Glutamatergic neuron (in vitro differentiated cells): ENCODE measurements at regions not wholly inside any gene's neighbourhood (a gene's known extent, or its start where the extent isn't known, plus 50 kb on each side); places are given as distances from the start of the nearest gene placed in this dataset.

Source experiments
- DNase-seq: peaks from one replicate; pipeline ENCODE4 v3.0.0; 2022
- H3K27ac Mint-ChIP-seq: one replicate; pipeline ENCODE4 v1.8.0; 2020; ENCODE audit warnings: mild to moderate bottlenecking, mixed read lengths, inconsistent platforms; ENCODE audit not compliant: unreplicated experiment
- H3K27me3 Mint-ChIP-seq: one replicate; pipeline ENCODE4 v1.8.0; 2020; ENCODE audit warnings: mild to moderate bottlenecking, moderate library complexity, mixed read lengths, inconsistent platforms; ENCODE audit not compliant: unreplicated experiment
- H3K36me3 Mint-ChIP-seq: one replicate; pipeline ENCODE4 v1.8.0; 2020; ENCODE audit warnings: mild to moderate bottlenecking, mixed read lengths, inconsistent platforms; ENCODE audit not compliant: unreplicated experiment
- H3K4me1 Mint-ChIP-seq: one replicate; pipeline ENCODE4 v1.8.0; 2020; ENCODE audit warnings: mild to moderate bottlenecking, low read depth, mixed read lengths, inconsistent platforms; ENCODE audit not compliant: unreplicated experiment
- H3K4me3 Mint-ChIP-seq: one replicate; pipeline ENCODE4 v1.8.0; 2020; ENCODE audit warnings: mild to moderate bottlenecking, mixed read lengths, inconsistent platforms; ENCODE audit not compliant: unreplicated experiment
- H3K9me3 Mint-ChIP-seq: one replicate; pipeline ENCODE4 v1.8.0; 2020; ENCODE audit warnings: mild to moderate bottlenecking, moderate library complexity, mixed read lengths, inconsistent platforms; ENCODE audit not compliant: unreplicated experiment
- TF ChIP-seq, protein P1 (sequence below): fragments of 200-600 bp; sonication (generic); IDR thresholded peaks from one replicate; pipeline ENCODE4 v1.5.0; 2021; ENCODE audit not compliant: partially characterized antibody, unreplicated experiment

DNA sequence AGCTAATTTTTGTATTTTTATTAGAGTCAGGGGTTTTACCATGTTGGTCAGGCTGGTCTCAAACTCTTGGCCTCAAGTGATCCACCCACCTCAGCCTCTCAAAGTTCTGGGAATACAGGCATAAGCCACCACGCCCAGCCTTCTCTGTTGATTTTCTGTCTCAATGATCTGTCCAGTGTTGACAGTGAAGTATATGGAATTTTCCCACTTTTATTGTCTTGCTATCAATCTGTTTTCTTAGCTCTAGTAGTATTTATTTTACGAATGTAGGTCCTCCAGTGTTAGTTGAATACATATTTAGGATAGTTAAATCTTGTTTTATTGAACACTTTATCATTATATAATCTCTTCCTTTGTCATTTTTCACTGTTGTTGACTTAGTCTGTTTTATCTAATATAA is 1603.9 kb downstream of the ADGRL3 start:
- no peak overlapping the region for H3K4me3 Mint-ChIP-seq
- no peak overlapping the region for H3K27ac Mint-ChIP-seq
- no peak for DNase-seq
- no peaks in the 10 kb centered on the region for H3K27me3 Mint-ChIP-seq
- TF ChIP-seq, protein P1, sequence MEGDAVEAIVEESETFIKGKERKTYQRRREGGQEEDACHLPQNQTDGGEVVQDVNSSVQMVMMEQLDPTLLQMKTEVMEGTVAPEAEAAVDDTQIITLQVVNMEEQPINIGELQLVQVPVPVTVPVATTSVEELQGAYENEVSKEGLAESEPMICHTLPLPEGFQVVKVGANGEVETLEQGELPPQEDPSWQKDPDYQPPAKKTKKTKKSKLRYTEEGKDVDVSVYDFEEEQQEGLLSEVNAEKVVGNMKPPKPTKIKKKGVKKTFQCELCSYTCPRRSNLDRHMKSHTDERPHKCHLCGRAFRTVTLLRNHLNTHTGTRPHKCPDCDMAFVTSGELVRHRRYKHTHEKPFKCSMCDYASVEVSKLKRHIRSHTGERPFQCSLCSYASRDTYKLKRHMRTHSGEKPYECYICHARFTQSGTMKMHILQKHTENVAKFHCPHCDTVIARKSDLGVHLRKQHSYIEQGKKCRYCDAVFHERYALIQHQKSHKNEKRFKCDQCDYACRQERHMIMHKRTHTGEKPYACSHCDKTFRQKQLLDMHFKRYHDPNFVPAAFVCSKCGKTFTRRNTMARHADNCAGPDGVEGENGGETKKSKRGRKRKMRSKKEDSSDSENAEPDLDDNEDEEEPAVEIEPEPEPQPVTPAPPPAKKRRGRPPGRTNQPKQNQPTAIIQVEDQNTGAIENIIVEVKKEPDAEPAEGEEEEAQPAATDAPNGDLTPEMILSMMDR = no peak
- H3K4me1 Mint-ChIP-seq = no peaks in the 10 kb centered on the region
- no peaks in the 10 kb centered on the region for H3K36me3 Mint-ChIP-seq
- H3K9me3 Mint-ChIP-seq = no peaks in the 10 kb centered on the region

DNA sequence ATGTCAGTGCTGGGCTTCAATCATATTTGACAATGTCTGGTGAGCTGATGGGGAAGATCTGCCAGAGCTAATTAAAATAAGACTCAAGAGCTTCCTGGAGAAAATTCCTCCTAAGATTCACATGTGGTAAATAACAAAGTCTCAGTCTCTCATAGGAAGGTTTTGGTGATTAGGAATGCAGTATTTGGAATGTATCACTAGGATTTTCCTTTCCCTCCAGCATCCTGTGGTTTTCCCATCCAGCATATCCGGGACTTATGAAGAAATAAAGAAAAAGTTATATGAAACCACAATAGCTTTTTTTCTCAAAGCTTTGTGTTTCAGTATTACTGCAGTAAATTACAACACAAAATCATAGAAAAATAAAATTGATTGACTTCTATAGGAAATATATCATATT is 1597.1 kb downstream of the ADGRL3 start:
- no peak overlapping the region for H3K4me3 Mint-ChIP-seq
- no peaks in the 10 kb centered on the region for H3K4me1 Mint-ChIP-seq
- H3K9me3 Mint-ChIP-seq = no peaks in the 10 kb centered on the region
- no peaks in the 10 kb centered on the region for H3K36me3 Mint-ChIP-seq
- DNase-seq = no peak
- H3K27ac Mint-ChIP-seq = no peak overlapping the region
- H3K27me3 Mint-ChIP-seq = no peaks in the 10 kb centered on the region
- TF ChIP-seq, protein P1 = no peak

DNA sequence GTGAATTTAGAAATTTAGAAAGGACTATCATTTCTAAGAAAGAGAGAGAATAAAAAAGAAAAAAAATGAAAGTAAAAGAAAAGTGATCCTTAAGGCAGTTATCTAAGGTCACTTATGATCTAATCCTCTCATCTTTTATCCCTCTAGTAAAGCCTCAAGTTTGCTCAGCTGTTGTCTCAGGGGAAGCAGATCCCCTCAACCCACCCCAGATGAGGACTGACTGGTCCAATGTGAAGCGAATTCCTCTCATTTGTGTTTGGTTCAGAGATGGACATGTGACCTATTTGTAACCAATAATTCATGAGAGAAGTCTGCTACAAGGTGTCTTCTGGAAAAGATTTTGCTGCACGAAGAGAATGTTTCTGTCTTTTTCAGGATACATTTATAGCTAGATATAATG is 1591.3 kb downstream of the ADGRL3 start:
- TF ChIP-seq, protein P1 = no peak
- no peaks in the 10 kb centered on the region for H3K4me1 Mint-ChIP-seq
- H3K36me3 Mint-ChIP-seq = no peaks in the 10 kb centered on the region
- DNase-seq = no peak
- no peak overlapping the region for H3K4me3 Mint-ChIP-seq
- H3K9me3 Mint-ChIP-seq = no peaks in the 10 kb centered on the region
- no peaks in the 10 kb centered on the region for H3K27me3 Mint-ChIP-seq
- no peak overlapping the region for H3K27ac Mint-ChIP-seq

DNA sequence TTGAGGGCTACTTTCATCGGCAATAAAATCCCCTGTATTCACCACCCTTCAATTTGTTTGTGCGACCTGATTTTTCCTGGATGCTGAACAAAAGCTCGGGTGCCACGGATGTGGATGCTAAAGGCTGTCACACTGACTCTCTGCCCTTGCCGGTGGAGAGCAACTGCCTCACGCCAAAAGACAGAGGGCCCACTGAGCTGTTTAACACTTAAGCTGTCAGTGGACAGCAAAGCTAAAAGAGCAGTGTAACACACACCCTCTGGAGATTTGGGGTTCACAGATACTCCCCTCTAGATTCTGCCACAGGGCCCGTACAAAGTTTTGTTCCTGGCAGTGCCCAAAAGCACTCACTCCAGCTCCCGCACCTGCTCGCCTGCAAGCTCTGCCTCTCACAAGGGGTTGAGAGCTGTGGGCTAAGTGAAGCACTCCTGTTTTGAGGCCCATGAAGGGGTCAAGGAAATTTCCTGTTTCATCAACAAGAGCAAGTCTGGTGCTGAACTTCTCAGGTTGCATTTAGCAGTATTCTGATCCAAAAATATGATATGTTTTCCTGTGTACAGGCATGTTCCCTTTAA is 1571.9 kb downstream of the ADGRL3 start:
- H3K27ac Mint-ChIP-seq = no peak overlapping the region
- TF ChIP-seq, protein P1 = no peak
- DNase-seq = peak; percentile 10
- H3K27me3 Mint-ChIP-seq = peaks cover 2% of the 10 kb centered on the region
- no peaks in the 10 kb centered on the region for H3K9me3 Mint-ChIP-seq
- peaks cover 1% of the 10 kb centered on the region for H3K4me1 Mint-ChIP-seq
- H3K36me3 Mint-ChIP-seq = no peaks in the 10 kb centered on the region
- H3K4me3 Mint-ChIP-seq = no peak overlapping the region

DNA sequence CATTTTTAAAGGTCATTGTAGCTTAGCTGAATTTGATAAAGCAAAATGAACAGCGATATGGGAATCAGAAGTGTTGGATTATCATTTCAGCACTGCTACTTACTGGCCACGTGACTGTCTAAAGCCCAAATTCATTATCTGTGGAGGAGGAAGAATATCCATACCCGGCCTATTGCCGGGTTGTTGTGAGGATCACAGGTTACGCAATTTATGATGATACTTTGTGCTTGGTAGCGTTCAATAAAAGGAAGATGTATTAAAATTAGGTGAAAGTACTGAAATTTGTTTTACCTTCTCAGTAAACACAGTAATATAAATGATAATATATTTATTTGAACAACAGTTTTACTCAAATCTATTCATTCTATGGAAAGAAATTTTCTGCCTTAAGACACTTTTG is 1540.2 kb downstream of the ADGRL3 start:
- Mint-ChIP-seq H3K27ac (no peak overlapping the region), H3K36me3 (no peaks in the 10 kb centered on the region), H3K9me3 (peaks cover 1% of the 10 kb centered on the region), H3K27me3 (no peaks in the 10 kb centered on the region), H3K4me1 (no peaks in the 10 kb centered on the region), H3K4me3 (no peak overlapping the region)
- TF ChIP-seq, protein P1 = no peak
- DNase-seq = no peak
